Liver (tissue), 8 donors: ENCODE measurements at regions not wholly inside any gene's neighbourhood (a gene's known extent, or its start where the extent isn't known, plus 50 kb on each side); places are given as distances from the start of the nearest gene placed in this dataset.

ENCODE experiments used
- DNase-seq: peaks from one replicate; pipeline ENCODE4 v3.0.0-alpha.2; 2017; ENCODE audit warnings: low spot score
- H3K27ac ChIP-seq, 2 donors: one replicate each; pipeline ENCODE4 v1.7.0; 2013; ENCODE audit warnings: inconsistent platforms in 2 of 2, low read length in 2 of 2, control low read depth in 1 of 2, low read depth in 1 of 2, mild to moderate bottlenecking in 1 of 2
- H3K27me3 ChIP-seq, 4 donors: one replicate each; pipeline versions ENCODE4 v1.6.1 to v1.7.0; 2013; ENCODE audit warnings: low read length in 3 of 4, inconsistent platforms in 1 of 4, mild to moderate bottlenecking in 1 of 4, moderate library complexity in 1 of 4; ENCODE audit not compliant: control insufficient read depth in 4 of 4, insufficient read depth in 4 of 4
- H3K36me3 ChIP-seq, 4 donors: one replicate each; pipeline versions ENCODE4 v1.6.1 to v1.7.0; 2013; ENCODE audit warnings: low read length in 3 of 4, mild to moderate bottlenecking in 3 of 4, low read depth in 1 of 4, moderate library complexity in 1 of 4; ENCODE audit not compliant: control insufficient read depth in 4 of 4, insufficient read depth in 3 of 4
- H3K4me1 ChIP-seq, 4 donors: one replicate each; pipeline versions ENCODE4 v1.6.1 to v1.7.0; 2013; ENCODE audit warnings: low read length in 3 of 4, mild to moderate bottlenecking in 3 of 4, moderate library complexity in 1 of 4; ENCODE audit not compliant: control insufficient read depth in 4 of 4, insufficient read depth in 4 of 4
- H3K4me3 ChIP-seq, 3 donors: one replicate each; pipeline versions ENCODE4 v1.6.1 to v1.7.0; 2013; ENCODE audit warnings: low read length in 3 of 3, control low read depth in 1 of 3, low read depth in 1 of 3, mild to moderate bottlenecking in 1 of 3
- H3K9ac ChIP-seq, 2 donors: one replicate each; pipeline ENCODE4 v1.7.0; 2013; ENCODE audit warnings: low read length in 2 of 2, mild to moderate bottlenecking in 2 of 2, moderate library complexity in 2 of 2, control low read depth in 1 of 2, low read depth in 1 of 2
- H3K9me3 ChIP-seq, 4 donors: one replicate each; pipeline versions ENCODE4 v1.6.1 to v1.7.0; 2013; ENCODE audit warnings: low read length in 3 of 4; ENCODE audit not compliant: control insufficient read depth in 4 of 4
- EGR1 ChIP-seq, 2 donors: IDR thresholded peaks; 2 replicates each; pipeline ENCODE4 v1.6.1; 2016 to 2018; ENCODE audit warnings: antibody characterized with exemption in 2 of 2, low read depth in 2 of 2
- FOXA2 ChIP-seq: IDR thresholded peaks from 2 replicates; pipeline ENCODE4 v1.6.1; 2016; ENCODE audit warnings: antibody characterized with exemption
- GABPA ChIP-seq, 2 donors: IDR thresholded peaks in 1 of 2; conservative IDR thresholded peaks in 1 of 2; 2 replicates each; pipeline ENCODE4 v1.6.1; 2016; ENCODE audit warnings: antibody characterized with exemption in 2 of 2, mild to moderate bottlenecking in 1 of 2, moderate library complexity in 1 of 2
- HNF4A ChIP-seq, 2 donors: conservative IDR thresholded peaks; 2 replicates each; pipeline ENCODE4 v1.6.1; 2016; ENCODE audit warnings: antibody characterized with exemption in 2 of 2, mild to moderate bottlenecking in 2 of 2
- HNF4G ChIP-seq: IDR thresholded peaks from 2 replicates; pipeline ENCODE4 v1.6.1; 2016; ENCODE audit warnings: antibody characterized with exemption
- JUND ChIP-seq, 2 donors: IDR thresholded peaks; 2 replicates each; pipeline ENCODE4 v1.6.1; 2016; ENCODE audit warnings: antibody characterized with exemption in 2 of 2
- REST ChIP-seq: IDR thresholded peaks from 2 replicates; pipeline ENCODE4 v1.6.1; 2016; ENCODE audit warnings: antibody characterized with exemption, mild to moderate bottlenecking
- RXRA ChIP-seq, 2 donors: IDR thresholded peaks; 2 replicates each; pipeline ENCODE4 v1.6.1; 2017 to 2018; ENCODE audit warnings: antibody characterized with exemption in 2 of 2, mild to moderate bottlenecking in 1 of 2
- SP1 ChIP-seq: IDR thresholded peaks from 2 replicates; pipeline ENCODE4 v1.6.1; 2018; ENCODE audit warnings: antibody characterized with exemption, mild to moderate bottlenecking
- TAF1 ChIP-seq: conservative IDR thresholded peaks from 2 replicates; pipeline ENCODE4 v1.6.1; 2016; ENCODE audit warnings: antibody characterized with exemption, mild to moderate bottlenecking
- YY1 ChIP-seq: IDR thresholded peaks from 2 replicates; pipeline ENCODE4 v1.6.1; 2016; ENCODE audit warnings: antibody characterized with exemption, mild to moderate bottlenecking
- ZBTB33 ChIP-seq: IDR thresholded peaks from 2 replicates; pipeline ENCODE4 v1.6.1; 2016; ENCODE audit warnings: antibody characterized with exemption
- WGBS: extraction: QIAGEN DNeasy Blood & Tissue Kit; methylation state at CpG from one replicate; pipeline ENCODE4 v1.1.7; 2013; 5-methylcytosine and 5-hydroxymethylcytosine counted together
- TF ChIP-seq, protein P1 (sequence below): fragments of 150-350 bp; IDR thresholded peaks from 2 replicates; pipeline ENCODE4 v1.5.1; 2017; ENCODE audit warnings: improper control_type of control experiment, low read depth, low read length; ENCODE audit not compliant: missing input control
- donor health status: healthy.
- donor health status: healthy.
- donor health status: healthy.
- donor health status: healthy.
- donor health status: healthy.

- DNase-seq = no peak
- TF ChIP-seq TAF1 = no peak
- Histone ChIP-seq H3K9ac (no peak overlapping the region), H3K4me1 (no peaks in the 10 kb centered on the region), H3K27me3 (no peaks in the 10 kb centered on the region), H3K9me3 (no peaks in the 10 kb centered on the region), H3K4me3 (no peak overlapping the region), H3K36me3 (no peaks in the 10 kb centered on the region), H3K27ac (no peak overlapping the region)
- 77% methylated on average over 3 of the region's 3 CpGs for WGBS
Observed at GRCh38 chr14:56498112-56498511, 81.5 kb upstream of the TMEM260 start.

GRCh38 chr14:56501909-56502530 lies 77.6 kb upstream of the TMEM260 start:
- H3K9me3 ChIP-seq = peaks cover 0 to under 1% (median 0%) of the 10 kb centered on the region in 4 donors
- no peak for TF ChIP-seq JUND (IDR thresholded peaks at IDR 0.05)
- TF ChIP-seq GABPA (IDR thresholded peaks at IDR 0.05 in 1 of 2, conservative IDR thresholded peaks at IDR 0.05 in 1 of 2) = no peak
- TF ChIP-seq TAF1 = no peak
- no peak for TF ChIP-seq HNF4G
- TF ChIP-seq, protein P1, sequence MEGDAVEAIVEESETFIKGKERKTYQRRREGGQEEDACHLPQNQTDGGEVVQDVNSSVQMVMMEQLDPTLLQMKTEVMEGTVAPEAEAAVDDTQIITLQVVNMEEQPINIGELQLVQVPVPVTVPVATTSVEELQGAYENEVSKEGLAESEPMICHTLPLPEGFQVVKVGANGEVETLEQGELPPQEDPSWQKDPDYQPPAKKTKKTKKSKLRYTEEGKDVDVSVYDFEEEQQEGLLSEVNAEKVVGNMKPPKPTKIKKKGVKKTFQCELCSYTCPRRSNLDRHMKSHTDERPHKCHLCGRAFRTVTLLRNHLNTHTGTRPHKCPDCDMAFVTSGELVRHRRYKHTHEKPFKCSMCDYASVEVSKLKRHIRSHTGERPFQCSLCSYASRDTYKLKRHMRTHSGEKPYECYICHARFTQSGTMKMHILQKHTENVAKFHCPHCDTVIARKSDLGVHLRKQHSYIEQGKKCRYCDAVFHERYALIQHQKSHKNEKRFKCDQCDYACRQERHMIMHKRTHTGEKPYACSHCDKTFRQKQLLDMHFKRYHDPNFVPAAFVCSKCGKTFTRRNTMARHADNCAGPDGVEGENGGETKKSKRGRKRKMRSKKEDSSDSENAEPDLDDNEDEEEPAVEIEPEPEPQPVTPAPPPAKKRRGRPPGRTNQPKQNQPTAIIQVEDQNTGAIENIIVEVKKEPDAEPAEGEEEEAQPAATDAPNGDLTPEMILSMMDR = no peak
- no peak for TF ChIP-seq RXRA (IDR thresholded peaks at IDR 0.05)
- TF ChIP-seq HNF4A (conservative IDR thresholded peaks at IDR 0.05) = no peak
- no peak for TF ChIP-seq SP1
- TF ChIP-seq REST = no peak
- no peak for TF ChIP-seq FOXA2
- TF ChIP-seq EGR1 (IDR thresholded peaks at IDR 0.05; ENCODE audit: low read depth in 2 of 2) = no peak
- no peak for TF ChIP-seq YY1
- TF ChIP-seq ZBTB33 = no peak
- no peaks in the 10 kb centered on the region for H3K4me1 ChIP-seq
- DNase-seq = no peak
- H3K27me3 ChIP-seq = no peaks in the 10 kb centered on the region
- H3K36me3 ChIP-seq = no peaks in the 10 kb centered on the region
- WGBS = 50% methylated on average over 5 of the region's 5 CpGs
- H3K27ac ChIP-seq = no peak overlapping the region
- no peak overlapping the region for H3K4me3 ChIP-seq
- H3K9ac ChIP-seq = no peak overlapping the region
